Left renal pelvis (tissue), 4 donors: ENCODE measurements at regions not wholly inside any gene's neighbourhood (a gene's known extent, or its start where the extent isn't known, plus 50 kb on each side); places are given as distances from the start of the nearest gene placed in this dataset.
A peak's percentile ranks its signal among the peaks of the same experiment; 100 is the strongest.

Experiments
- DNase-seq, 4 donors: peaks; one replicate each; pipeline ENCODE4 v3.0.0-alpha.2; 2013; ENCODE audit warnings: low read depth in 4 of 4, low spot score in 3 of 4

DNA sequence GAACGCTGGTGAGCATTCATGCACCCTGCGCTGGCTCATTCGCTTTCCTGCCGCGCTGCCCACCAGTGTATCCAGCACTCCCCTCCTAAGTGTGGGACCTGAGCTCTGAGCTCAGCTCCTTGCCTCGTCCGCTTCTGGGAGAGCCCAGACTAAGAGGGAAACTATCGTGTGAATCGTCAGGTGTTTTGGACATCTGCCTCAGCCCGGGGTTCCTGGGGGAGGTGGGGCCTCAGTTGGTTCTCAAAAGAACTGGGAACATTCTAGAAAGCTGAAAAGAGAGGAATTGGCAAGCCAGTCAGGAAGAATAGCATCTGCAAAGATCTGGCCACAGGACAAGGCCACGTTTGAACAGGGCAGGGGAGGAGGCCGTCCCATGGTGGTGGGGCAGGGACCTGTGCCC is 205.4 kb upstream of the CIBAR2 start:
- no peak for DNase-seq

DNA sequence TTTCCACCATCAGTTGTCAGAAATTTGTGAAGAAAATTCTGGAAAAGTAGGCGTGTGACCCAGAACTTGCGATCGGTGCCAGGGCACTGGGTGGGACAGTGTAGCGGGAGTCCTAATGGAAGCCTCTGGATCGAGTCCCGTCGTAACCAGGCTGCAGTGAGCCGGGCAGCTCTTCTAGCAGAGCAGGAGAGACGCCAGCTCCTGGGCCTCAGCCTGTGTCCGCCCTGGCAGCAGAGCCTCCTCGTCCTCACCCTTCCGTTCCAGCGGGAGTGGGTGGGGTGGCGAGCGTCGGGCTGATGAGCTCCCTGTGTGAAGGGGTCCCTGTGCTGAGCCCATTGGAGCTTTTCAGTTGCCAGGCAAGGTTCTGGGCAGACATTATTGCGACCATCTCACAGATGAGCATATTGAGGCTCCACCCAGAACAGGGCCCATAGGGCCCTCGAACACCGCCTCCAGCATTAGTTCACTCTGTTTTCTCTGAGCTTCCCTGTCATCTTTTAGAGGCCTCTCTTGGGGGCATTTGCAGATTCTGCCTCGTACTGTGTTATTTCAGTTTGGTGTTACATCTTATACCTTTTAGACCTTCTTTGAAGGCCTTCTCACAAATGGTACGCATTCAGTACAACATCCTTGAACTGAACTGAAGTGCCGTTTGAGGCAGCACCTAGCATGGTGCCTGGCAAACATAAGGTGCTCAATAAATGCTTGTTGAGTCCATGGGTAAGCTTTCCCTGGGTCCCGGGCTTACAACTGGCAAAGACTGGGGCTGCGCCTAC is 207.1 kb upstream of the CIBAR2 start:
- no peak for DNase-seq

GRCh38 chr16:85319984-85320440 is 207.7 kb upstream of the CIBAR2 start:
- DNase-seq: no peak

- DNase-seq: no peak
Measured at GRCh38 chr16:85320677-85321385, 208.6 kb upstream of the CIBAR2 start.

GRCh38 chr16:85321509-85322271 is 209.4 kb upstream of the CIBAR2 start:
- DNase-seq: no peak

- DNase-seq: no peak
Measured at GRCh38 chr16:85323230-85323960, 211.1 kb upstream of the CIBAR2 start.

- no peak for DNase-seq
Measured at GRCh38 chr16:85323961-85324253, 211.6 kb upstream of the CIBAR2 start.

GRCh38 chr16:85324488-85324887 is 212.2 kb upstream of the CIBAR2 start:
- no peak for DNase-seq

GRCh38 chr16:85326113-85326793 is 214.0 kb upstream of the CIBAR2 start:
- no peak for DNase-seq

GRCh38 chr16:85326794-85327181 is 214.5 kb upstream of the CIBAR2 start:
- DNase-seq: no peak

GRCh38 chr16:85327731-85328675 is 215.7 kb upstream of the CIBAR2 start:
- DNase-seq: peak in 1 of 4 donors; percentile 39

DNA sequence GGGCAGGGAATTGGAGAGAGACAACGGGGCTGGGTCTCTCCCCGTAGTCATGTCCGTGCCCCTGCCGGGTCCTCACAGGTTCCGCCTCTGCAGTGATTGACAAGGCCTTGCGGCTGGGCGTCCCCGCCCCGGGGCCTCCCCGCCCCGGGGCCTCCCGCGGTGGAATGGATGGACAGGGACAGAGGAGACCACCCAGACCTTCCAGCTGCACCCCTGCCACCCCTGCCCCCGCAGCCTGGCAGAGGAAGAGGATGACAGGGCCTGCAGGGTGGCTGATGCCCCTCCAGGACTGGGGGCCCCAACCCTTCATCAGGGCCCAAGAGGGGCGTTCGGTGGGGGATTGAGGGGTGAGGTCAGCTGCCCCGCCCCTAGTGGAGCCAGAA is 216.4 kb upstream of the CIBAR2 start:
- DNase-seq: no peak

DNA sequence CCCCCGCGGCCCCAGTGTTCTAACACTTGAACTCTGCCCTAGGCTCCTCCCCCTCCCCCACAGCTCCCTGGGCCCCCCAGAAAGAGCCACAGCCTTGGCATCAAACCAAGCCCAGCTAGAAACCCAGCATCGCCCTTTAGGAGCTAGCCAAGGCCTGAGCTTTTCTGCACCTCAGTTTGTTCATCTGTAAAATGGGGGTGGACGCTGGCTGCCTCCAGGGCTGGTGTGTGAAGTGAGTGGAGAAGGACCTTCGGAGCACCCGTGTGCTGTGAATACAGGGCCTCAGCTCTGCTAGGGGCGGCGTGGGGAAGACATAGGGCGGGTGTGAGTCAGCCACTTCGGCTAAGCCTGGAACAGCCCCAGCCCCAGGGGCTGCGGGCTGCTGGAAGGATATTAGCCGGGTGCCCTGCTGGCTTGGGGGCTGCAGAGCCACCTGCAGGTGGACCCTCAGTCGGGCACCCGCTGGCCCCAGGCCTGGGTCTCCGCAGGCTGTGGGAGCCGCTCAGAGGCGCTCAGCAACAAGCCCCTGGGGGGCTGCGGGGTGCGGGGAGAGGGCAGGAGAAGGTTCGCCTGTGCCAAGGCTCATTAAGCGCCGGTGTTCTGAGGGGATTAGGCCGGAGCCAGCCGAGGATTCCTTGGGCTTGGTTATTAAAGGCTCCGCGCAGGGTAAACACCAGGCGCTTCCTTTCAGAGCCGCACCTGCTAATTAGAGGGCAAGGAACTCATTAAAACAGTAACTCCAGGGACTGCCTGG is 217.0 kb upstream of the CIBAR2 start:
- no peak for DNase-seq

DNA sequence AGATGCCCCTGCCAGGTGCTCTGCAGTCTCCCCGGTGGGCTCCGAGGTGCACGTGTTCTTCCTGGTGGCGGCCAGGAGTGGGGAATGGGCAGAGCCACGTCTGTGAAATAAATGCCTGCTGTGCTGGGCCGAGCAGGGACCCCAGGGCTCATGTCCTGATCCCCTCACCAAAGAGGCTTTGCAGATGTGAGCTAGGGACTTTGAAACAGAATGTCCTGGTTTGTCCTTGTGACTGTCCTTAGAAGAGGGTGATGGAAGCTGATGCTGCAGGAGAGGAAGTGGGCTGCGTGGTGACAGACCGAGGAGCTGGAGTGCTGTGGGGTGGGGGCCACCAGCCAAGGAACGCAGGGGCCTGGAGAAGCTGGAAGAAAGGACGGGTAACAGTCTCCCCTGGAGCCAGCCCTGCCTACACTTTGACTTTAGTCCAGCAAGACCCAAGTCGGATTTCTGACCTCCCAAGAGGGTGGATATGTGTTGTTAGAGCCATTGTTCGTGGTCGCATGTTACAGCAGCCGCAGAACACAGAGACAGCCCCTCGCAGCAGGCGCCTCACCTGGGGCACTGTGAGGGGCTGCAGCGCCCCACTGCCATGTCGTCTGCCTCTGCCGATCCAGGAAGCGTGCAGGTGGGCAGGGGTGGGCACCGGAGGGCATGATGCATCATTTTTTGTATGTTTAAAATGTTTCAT is 217.9 kb upstream of the CIBAR2 start:
- DNase-seq: no peak

GRCh38 chr16:85330694-85331188 is 218.5 kb upstream of the CIBAR2 start:
- DNase-seq: no peak

- no peak for DNase-seq
Measured at GRCh38 chr16:85331688-85332087, 219.4 kb upstream of the CIBAR2 start.

- no peak for DNase-seq
Measured at GRCh38 chr16:85332175-85332574, 219.9 kb upstream of the CIBAR2 start.

DNA sequence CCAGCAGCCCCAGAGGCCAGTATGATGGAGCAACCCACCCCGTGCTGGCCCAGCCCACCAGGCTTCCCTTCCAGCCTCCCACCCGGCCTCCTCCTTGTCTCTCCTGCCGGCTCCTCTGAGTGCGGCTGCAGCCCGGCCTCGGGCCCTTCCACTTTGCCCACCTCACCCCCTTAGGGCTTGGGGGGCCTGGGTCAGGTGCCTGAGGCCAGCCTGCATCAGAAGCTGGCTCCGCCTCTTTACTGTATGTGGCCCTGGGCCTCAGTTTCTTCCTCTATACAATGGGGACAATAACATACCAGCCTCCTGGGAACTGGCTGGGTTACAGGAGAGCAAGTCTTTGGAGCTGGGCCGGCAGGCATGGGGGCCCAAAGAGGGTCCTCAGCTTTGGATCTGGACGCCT is 221.1 kb upstream of the CIBAR2 start:
- no peak for DNase-seq
